Neural progenitor cell (in vitro differentiated cells): ENCODE measurements at regions not wholly inside any gene's neighbourhood (a gene's known extent, or its start where the extent isn't known, plus 50 kb on each side); places are given as distances from the start of the nearest gene placed in this dataset.

Source experiments
- DNase-seq: peaks from one replicate; pipeline ENCODE4 v3.0.0-alpha.2; 2016; ENCODE audit warnings: low spot score
- H2AFZ ChIP-seq: fragments of 200-600 bp; sonication (generic); replicated peaks from 2 replicates; pipeline ENCODE4 v1.6.1; 2016; ENCODE audit warnings: antibody characterized with exemption
- H3F3A ChIP-seq: fragments of 200-600 bp; sonication (generic); 2 replicates; pipeline ENCODE4 v1.6.1; 2016; ENCODE audit warnings: antibody characterized with exemption, low read depth
- H3K27ac ChIP-seq: fragments of 200-600 bp; sonication (generic); 2 replicates; pipeline ENCODE4 v1.5.1; 2016; ENCODE audit warnings: mild to moderate bottlenecking
- H3K27me3 ChIP-seq: fragments of 200-600 bp; sonication (generic); 2 replicates; pipeline ENCODE4 v1.6.1; 2016; ENCODE audit warnings: mild to moderate bottlenecking, moderate library complexity
- H3K36me3 ChIP-seq: fragments of 200-600 bp; sonication (generic); 2 replicates; pipeline ENCODE4 v1.5.1; 2016
- H3K4me1 ChIP-seq: fragments of 200-600 bp; sonication (generic); 2 replicates; pipeline ENCODE4 v1.6.1; 2016; ENCODE audit warnings: mixed run types
- H3K4me2 ChIP-seq: fragments of 200-600 bp; sonication (generic); 2 replicates; pipeline ENCODE4 v1.6.1; 2016
- H3K4me3 ChIP-seq: fragments of 200-600 bp; sonication (generic); 2 replicates; pipeline ENCODE4 v1.5.1; 2016
- H3K79me2 ChIP-seq: fragments of 200-600 bp; sonication (generic); 2 replicates; pipeline ENCODE4 v1.6.1; 2016; ENCODE audit warnings: low read depth
- H3K9ac ChIP-seq: fragments of 200-600 bp; sonication (generic); 2 replicates; pipeline ENCODE4 v1.6.1; 2016
- H3K9me3 ChIP-seq: fragments of 200-600 bp; sonication (generic); 2 replicates; pipeline ENCODE4 v1.5.1; 2016; ENCODE audit warnings: low read depth
- H4K20me1 ChIP-seq: fragments of 200-600 bp; sonication (generic); 2 replicates; pipeline ENCODE4 v1.6.1; 2016; ENCODE audit warnings: low read depth
- H3K27ac Mint-ChIP-seq: 3 replicates; pipeline ENCODE4 v1.8.0; 2021; ENCODE audit warnings: mixed read lengths
- H3K27me3 Mint-ChIP-seq: 2 replicates; pipeline ENCODE4 v1.8.0; 2022; ENCODE audit warnings: low read depth, mild to moderate bottlenecking, inconsistent platforms, moderate library complexity, mixed read lengths; ENCODE audit not compliant: insufficient read depth
- H3K36me3 Mint-ChIP-seq: 3 replicates; pipeline ENCODE4 v1.8.0; 2021; ENCODE audit warnings: mixed read lengths
- H3K4me1 Mint-ChIP-seq: 3 replicates; pipeline ENCODE4 v1.8.0; 2021; ENCODE audit warnings: mixed read lengths
- H3K4me3 Mint-ChIP-seq: 3 replicates; pipeline ENCODE4 v1.8.0; 2021; ENCODE audit warnings: mild to moderate bottlenecking, moderate library complexity, mixed read lengths
- H3K9me3 Mint-ChIP-seq: 3 replicates; pipeline ENCODE4 v1.8.0; 2020; ENCODE audit warnings: mixed read lengths
- EZH2 ChIP-seq: fragments of 200-600 bp; sonication (generic); IDR thresholded peaks from 2 replicates; pipeline ENCODE4 v1.6.1; 2017; ENCODE audit warnings: antibody characterized with exemption, mild to moderate bottlenecking, moderate library complexity
- EZH2phosphoT487 ChIP-seq: fragments of 200-600 bp; sonication (generic); IDR thresholded peaks from 2 replicates; pipeline ENCODE4 v1.6.1; 2017; ENCODE audit warnings: antibody characterized with exemption
- TF ChIP-seq, protein P1 (sequence below): fragments of 200-600 bp; sonication (generic); IDR thresholded peaks from 2 replicates; pipeline ENCODE4 v1.5.1; 2017; ENCODE audit warnings: antibody characterized with exemption, mild to moderate bottlenecking

DNA sequence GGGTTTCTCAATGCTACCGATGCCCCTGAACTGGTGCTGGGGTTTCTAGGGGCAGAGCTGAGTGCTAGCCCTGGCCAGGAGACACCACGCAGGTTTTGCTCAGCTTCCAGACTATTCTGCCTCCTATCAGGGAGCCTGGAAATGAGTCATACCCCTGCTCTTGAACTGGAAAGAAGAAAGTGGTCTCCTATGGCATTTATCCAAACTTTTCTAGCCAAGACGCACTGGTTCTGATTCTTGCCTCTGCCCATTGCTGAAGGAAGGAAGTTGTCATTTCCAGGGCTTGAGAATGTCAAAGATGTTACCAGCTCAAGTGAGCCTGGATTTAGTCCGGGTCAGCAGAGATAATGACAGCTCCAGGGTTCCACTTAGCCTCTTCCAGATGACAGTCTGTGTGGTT, 561.9 kb downstream of the CDK5RAP2 start:
- H3K27ac ChIP-seq = no peak overlapping the region
- no peaks in the 10 kb centered on the region for H3F3A ChIP-seq
- peaks cover 6% of the 10 kb centered on the region for H3K27me3 Mint-ChIP-seq
- H3K9me3 ChIP-seq = no peaks in the 10 kb centered on the region
- H3K9me3 Mint-ChIP-seq = no peaks in the 10 kb centered on the region
- no peaks in the 10 kb centered on the region for H4K20me1 ChIP-seq
- H3K4me3 Mint-ChIP-seq = no peak overlapping the region
- no peak overlapping the region for H3K27ac Mint-ChIP-seq
- H2AFZ ChIP-seq = no peak overlapping the region
- DNase-seq = no peak
- no peak overlapping the region for H3K4me2 ChIP-seq
- H3K4me1 ChIP-seq = no peaks in the 10 kb centered on the region
- H3K79me2 ChIP-seq = no peaks in the 10 kb centered on the region
- no peaks in the 10 kb centered on the region for H3K36me3 ChIP-seq
- no peaks in the 10 kb centered on the region for H3K27me3 ChIP-seq
- H3K9ac ChIP-seq = no peak overlapping the region
- no peak overlapping the region for H3K4me3 ChIP-seq
- TF ChIP-seq, protein P1, sequence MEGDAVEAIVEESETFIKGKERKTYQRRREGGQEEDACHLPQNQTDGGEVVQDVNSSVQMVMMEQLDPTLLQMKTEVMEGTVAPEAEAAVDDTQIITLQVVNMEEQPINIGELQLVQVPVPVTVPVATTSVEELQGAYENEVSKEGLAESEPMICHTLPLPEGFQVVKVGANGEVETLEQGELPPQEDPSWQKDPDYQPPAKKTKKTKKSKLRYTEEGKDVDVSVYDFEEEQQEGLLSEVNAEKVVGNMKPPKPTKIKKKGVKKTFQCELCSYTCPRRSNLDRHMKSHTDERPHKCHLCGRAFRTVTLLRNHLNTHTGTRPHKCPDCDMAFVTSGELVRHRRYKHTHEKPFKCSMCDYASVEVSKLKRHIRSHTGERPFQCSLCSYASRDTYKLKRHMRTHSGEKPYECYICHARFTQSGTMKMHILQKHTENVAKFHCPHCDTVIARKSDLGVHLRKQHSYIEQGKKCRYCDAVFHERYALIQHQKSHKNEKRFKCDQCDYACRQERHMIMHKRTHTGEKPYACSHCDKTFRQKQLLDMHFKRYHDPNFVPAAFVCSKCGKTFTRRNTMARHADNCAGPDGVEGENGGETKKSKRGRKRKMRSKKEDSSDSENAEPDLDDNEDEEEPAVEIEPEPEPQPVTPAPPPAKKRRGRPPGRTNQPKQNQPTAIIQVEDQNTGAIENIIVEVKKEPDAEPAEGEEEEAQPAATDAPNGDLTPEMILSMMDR = no peak
- no peak for TF ChIP-seq EZH2phosphoT487
- TF ChIP-seq EZH2 = no peak
- H3K4me1 Mint-ChIP-seq = no peaks in the 10 kb centered on the region
- H3K36me3 Mint-ChIP-seq = no peaks in the 10 kb centered on the region

DNA sequence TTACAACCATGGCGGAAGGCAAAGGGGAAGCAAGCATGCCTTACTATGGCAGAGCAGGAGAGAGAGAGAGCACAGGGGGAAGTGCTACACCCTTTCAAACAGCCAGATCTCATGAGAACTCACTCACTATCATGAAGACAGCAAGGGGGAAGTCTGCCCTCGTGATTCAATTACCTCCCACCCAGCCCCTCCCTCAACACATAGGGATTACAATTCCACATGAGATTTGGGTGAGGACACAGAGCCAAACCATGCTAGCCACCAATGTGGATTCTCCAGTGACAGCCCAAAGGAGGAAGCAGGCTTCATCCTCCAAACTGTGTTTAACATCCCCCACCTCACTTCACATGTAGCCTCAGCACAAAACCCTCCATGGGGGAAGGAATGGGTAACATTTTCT, 563.7 kb downstream of the CDK5RAP2 start:
- no peaks in the 10 kb centered on the region for H3K9me3 Mint-ChIP-seq

DNA sequence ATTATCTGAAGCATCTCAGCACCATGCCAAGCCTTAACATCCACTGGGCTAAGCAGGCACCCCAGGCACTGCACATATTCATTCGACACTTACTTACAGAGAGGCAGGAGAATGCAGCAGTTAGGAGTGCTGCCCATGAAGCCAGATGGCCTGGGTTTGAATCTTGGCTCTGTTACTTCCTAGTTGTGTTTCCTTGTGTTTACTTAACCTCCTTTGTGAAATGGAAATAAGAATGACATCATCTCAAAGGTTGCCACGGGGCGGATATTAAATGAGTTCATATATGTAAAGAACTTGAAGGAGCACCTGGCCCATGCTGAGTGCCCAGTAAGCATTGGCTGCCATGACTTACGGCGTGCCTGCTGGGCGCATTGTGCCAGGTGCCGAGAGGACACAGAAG, 565.2 kb downstream of the CDK5RAP2 start:
- no peaks in the 10 kb centered on the region for H3K79me2 ChIP-seq
- DNase-seq = no peak
- H3K27me3 Mint-ChIP-seq = peaks cover 6% of the 10 kb centered on the region

More for the DNA sequence above, 563.7 kb downstream of the CDK5RAP2 start:
- Mint-ChIP-seq H3K27me3 (peaks cover 6% of the 10 kb centered on the region), H3K4me3 (no peak overlapping the region), H3K4me1 (no peaks in the 10 kb centered on the region), H3K36me3 (no peaks in the 10 kb centered on the region), H3K27ac (no peak overlapping the region)
- Histone ChIP-seq H3K9me3 (no peaks in the 10 kb centered on the region), H3K27me3 (no peaks in the 10 kb centered on the region), H3K4me2 (no peak overlapping the region), H3K9ac (no peak overlapping the region), H3K79me2 (no peaks in the 10 kb centered on the region), H3K4me3 (no peak overlapping the region), H3K4me1 (no peaks in the 10 kb centered on the region), H3K36me3 (no peaks in the 10 kb centered on the region), H3K27ac (no peak overlapping the region), H3F3A (no peaks in the 10 kb centered on the region), H4K20me1 (no peaks in the 10 kb centered on the region), H2AFZ (no peak overlapping the region)
- TF ChIP-seq EZH2 (no peak), EZH2phosphoT487 (no peak)
- TF ChIP-seq, protein P1 = no peak
- DNase-seq = no peak

More for the DNA sequence above, 565.2 kb downstream of the CDK5RAP2 start:
- Mint-ChIP-seq H3K9me3 (no peaks in the 10 kb centered on the region), H3K36me3 (no peaks in the 10 kb centered on the region), H3K27ac (no peak overlapping the region), H3K4me3 (no peak overlapping the region), H3K4me1 (no peaks in the 10 kb centered on the region)
- TF ChIP-seq, protein P1 = no peak
- TF ChIP-seq EZH2phosphoT487 (no peak), EZH2 (no peak)
- Histone ChIP-seq H3K27ac (no peak overlapping the region), H3K4me2 (no peak overlapping the region), H3K36me3 (no peaks in the 10 kb centered on the region), H3K9me3 (no peaks in the 10 kb centered on the region), H3K27me3 (no peaks in the 10 kb centered on the region), H3K9ac (no peak overlapping the region), H4K20me1 (no peaks in the 10 kb centered on the region), H2AFZ (no peak overlapping the region), H3F3A (no peaks in the 10 kb centered on the region), H3K4me3 (no peak overlapping the region), H3K4me1 (no peaks in the 10 kb centered on the region)
